ENCODE measurements at regions not wholly inside any gene's neighbourhood (a gene's known extent, or its start where the extent isn't known, plus 50 kb on each side); places are given as distances from the start of the nearest gene placed in this dataset.

DNA sequence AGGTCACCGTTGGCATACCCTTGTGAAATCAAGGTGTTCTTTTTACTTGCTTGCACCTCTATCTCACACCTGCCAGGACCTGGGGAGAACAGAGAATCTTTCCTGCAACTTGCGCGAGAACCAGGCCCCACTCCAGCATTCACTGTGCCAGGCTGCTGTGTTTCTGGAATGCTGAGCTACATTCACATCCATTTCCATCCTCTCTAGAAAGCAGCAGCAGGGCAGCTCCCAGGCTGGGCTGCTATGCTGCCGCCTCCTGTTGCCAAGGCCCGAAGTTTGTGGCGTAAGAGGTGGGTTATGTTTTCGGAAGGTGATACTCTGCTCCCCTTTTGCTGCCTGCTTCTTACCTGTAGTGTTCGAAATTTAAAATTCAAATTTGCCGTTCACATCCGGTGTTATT, 464.1 kb downstream of the KLF5 start:
- ChIA-PET POLR2A (interaction anchor here (0.5 kb wide), 1 partner anchor 208 kb away, joined by 7 read pairs; no protein-coding TSS in a partner anchor), CTCF (ENCODE audit: unreplicated experiment) (no interaction called here)
- intact Hi-C loops (cut with micrococcal nuclease; ENCODE audit: unreplicated experiment), result no loop called here
- no peak overlapping the region for H3K27ac ChIP-seq (ENCODE audit: low read depth, low read length, poor library complexity, severe bottlenecking)
- no peaks in the 10 kb centered on the region for H3K9me2 ChIP-seq (ENCODE audit: insufficient read depth, low read length)
- H4K20me1 ChIP-seq (ENCODE audit: insufficient read depth, low read length), result no peaks in the 10 kb centered on the region
- no peak overlapping the region for H3K4me2 ChIP-seq (ENCODE audit: low read length)
- H2AFZ ChIP-seq (ENCODE audit: low read length), result no peak overlapping the region
- H3K79me2 ChIP-seq (ENCODE audit: insufficient read depth, low read depth, low read length), result no peaks in the 10 kb centered on the region
- H3K9me3 ChIP-seq (ENCODE audit: low read length), result no peaks in the 10 kb centered on the region
- H3K36me3 ChIP-seq (ENCODE audit: insufficient read depth, low read length), result no peaks in the 10 kb centered on the region
- no peak for DNase-seq (ENCODE audit: low spot score)
- no TSS peak for BruUV-seq (replicated peaks)
- H3K4me3 ChIP-seq (ENCODE audit: low read depth, low read length, poor library complexity, severe bottlenecking), result no peak overlapping the region
- no peak for TF ChIP-seq EZH2phosphoT487 (IDR thresholded peaks at IDR 0.05; ENCODE audit: borderline replicate concordance, low read depth, low read length)
- TF ChIP-seq, protein P1, sequence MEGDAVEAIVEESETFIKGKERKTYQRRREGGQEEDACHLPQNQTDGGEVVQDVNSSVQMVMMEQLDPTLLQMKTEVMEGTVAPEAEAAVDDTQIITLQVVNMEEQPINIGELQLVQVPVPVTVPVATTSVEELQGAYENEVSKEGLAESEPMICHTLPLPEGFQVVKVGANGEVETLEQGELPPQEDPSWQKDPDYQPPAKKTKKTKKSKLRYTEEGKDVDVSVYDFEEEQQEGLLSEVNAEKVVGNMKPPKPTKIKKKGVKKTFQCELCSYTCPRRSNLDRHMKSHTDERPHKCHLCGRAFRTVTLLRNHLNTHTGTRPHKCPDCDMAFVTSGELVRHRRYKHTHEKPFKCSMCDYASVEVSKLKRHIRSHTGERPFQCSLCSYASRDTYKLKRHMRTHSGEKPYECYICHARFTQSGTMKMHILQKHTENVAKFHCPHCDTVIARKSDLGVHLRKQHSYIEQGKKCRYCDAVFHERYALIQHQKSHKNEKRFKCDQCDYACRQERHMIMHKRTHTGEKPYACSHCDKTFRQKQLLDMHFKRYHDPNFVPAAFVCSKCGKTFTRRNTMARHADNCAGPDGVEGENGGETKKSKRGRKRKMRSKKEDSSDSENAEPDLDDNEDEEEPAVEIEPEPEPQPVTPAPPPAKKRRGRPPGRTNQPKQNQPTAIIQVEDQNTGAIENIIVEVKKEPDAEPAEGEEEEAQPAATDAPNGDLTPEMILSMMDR (conservative IDR thresholded peaks at IDR 0.05; ENCODE audit: low read length), result no peak
- H3K4me1 ChIP-seq (ENCODE audit: insufficient read depth, low read length, poor library complexity, severe bottlenecking), result no peaks in the 10 kb centered on the region

DNA sequence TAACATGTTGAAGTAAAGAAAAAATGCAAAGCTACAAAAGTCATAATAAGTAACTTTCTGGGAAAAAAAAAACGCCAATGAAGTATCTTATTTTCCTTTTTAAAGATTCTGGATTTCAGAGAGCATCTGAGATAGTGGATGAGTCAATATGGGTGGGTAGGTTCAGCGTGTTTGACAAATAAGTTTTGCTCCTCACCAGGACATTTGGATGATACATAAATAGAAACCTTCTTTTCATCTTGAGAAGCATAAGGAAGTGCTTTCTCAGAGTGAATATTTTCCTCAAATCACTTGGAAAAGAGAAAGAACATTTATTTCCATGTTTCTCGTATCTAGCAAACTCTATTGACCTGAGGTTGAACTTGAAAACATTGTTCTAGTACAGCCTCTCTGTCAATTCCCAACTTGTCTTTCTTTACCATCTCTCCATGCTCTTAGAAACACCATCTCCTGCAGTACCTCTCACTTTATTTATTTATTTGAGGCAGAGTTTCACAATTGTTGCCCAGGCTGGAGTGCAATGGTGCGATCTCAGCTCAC, 463.2 kb downstream of the KLF5 start:
- H3K4me3 ChIP-seq (ENCODE audit: low read depth, low read length, poor library complexity, severe bottlenecking), result no peak overlapping the region
- no peak overlapping the region for H2AFZ ChIP-seq (ENCODE audit: low read length)
- H4K20me1 ChIP-seq (ENCODE audit: insufficient read depth, low read length), result no peaks in the 10 kb centered on the region
- no TSS peak for BruUV-seq (replicated peaks)
- TF ChIP-seq EZH2phosphoT487 (IDR thresholded peaks at IDR 0.05; ENCODE audit: borderline replicate concordance, low read depth, low read length), result no peak
- TF ChIP-seq, protein P1 (conservative IDR thresholded peaks at IDR 0.05; ENCODE audit: low read length), result no peak
- 0 out of 2 replicates have a peak, but pooled peaks cover 2% of the 10 kb centered on the region for H3K9me2 ChIP-seq (ENCODE audit: insufficient read depth, low read length)
- no peaks in the 10 kb centered on the region for H3K9me3 ChIP-seq (ENCODE audit: low read length)
- ChIA-PET CTCF (ENCODE audit: unreplicated experiment) (no interaction called here), POLR2A (interaction anchor here (0.6 kb wide), 1 partner anchor 12 kb away, joined by 3 read pairs; no protein-coding TSS in a partner anchor)
- intact Hi-C loops (cut with micrococcal nuclease; ENCODE audit: unreplicated experiment), result no loop called here
- H3K27ac ChIP-seq (ENCODE audit: low read depth, low read length, poor library complexity, severe bottlenecking), result no peak overlapping the region
- H3K36me3 ChIP-seq (ENCODE audit: insufficient read depth, low read length), result no peaks in the 10 kb centered on the region
- no peaks in the 10 kb centered on the region for H3K4me1 ChIP-seq (ENCODE audit: insufficient read depth, low read length, poor library complexity, severe bottlenecking)
- H3K79me2 ChIP-seq (ENCODE audit: insufficient read depth, low read depth, low read length), result no peaks in the 10 kb centered on the region
- no peak for DNase-seq (ENCODE audit: low spot score)
- H3K4me2 ChIP-seq (ENCODE audit: low read length), result no peak overlapping the region

GRCh38 chr13:73521290-73521624, 462.5 kb downstream of the KLF5 start:
- H4K20me1 ChIP-seq (ENCODE audit: insufficient read depth, low read length), result no peaks in the 10 kb centered on the region
- H3K27ac ChIP-seq (ENCODE audit: low read depth, low read length, poor library complexity, severe bottlenecking), result no peak overlapping the region
- no TSS peak for BruUV-seq (replicated peaks)
- H3K4me3 ChIP-seq (ENCODE audit: low read depth, low read length, poor library complexity, severe bottlenecking), result no peak overlapping the region
- H3K4me1 ChIP-seq (ENCODE audit: insufficient read depth, low read length, poor library complexity, severe bottlenecking), result no peaks in the 10 kb centered on the region
- no peaks in the 10 kb centered on the region for H3K36me3 ChIP-seq (ENCODE audit: insufficient read depth, low read length)
- DNase-seq (ENCODE audit: low spot score), result no peak
- no peaks in the 10 kb centered on the region for H3K79me2 ChIP-seq (ENCODE audit: insufficient read depth, low read depth, low read length)
- no peak overlapping the region for H3K4me2 ChIP-seq (ENCODE audit: low read length)
- intact Hi-C loops (cut with micrococcal nuclease; ENCODE audit: unreplicated experiment), result no loop called here
- no peak overlapping the region for H2AFZ ChIP-seq (ENCODE audit: low read length)
- POLR2A ChIA-PET, result interaction anchor here (0.6 kb wide), 1 partner anchor 11 kb away, joined by 3 read pairs; no protein-coding TSS in a partner anchor
- CTCF ChIA-PET (ENCODE audit: unreplicated experiment), result no interaction called here
- H3K9me3 ChIP-seq (ENCODE audit: low read length), result no peaks in the 10 kb centered on the region
- TF ChIP-seq, protein P1 (conservative IDR thresholded peaks at IDR 0.05; ENCODE audit: low read length), result no peak
- no peak for TF ChIP-seq EZH2phosphoT487 (IDR thresholded peaks at IDR 0.05; ENCODE audit: borderline replicate concordance, low read depth, low read length)
- 0 out of 2 replicates have a peak, but pooled peaks cover 3% of the 10 kb centered on the region for H3K9me2 ChIP-seq (ENCODE audit: insufficient read depth, low read length)
